PFSK-1 (cell line): ENCODE measurements at regions not wholly inside any gene's neighbourhood (a gene's known extent, or its start where the extent isn't known, plus 50 kb on each side); places are given as distances from the start of the nearest gene placed in this dataset.

Experiments
- FOXP2 ChIP-seq: optimal IDR thresholded peaks from 2 replicates; pipeline ENCODE3; 2011; ENCODE audit warnings: borderline replicate concordance, control low read depth, inconsistent platforms; ENCODE audit not compliant: insufficient read depth; ENCODE audit errors: extremely low read length, extremely low read depth
- POLR2AphosphoS5 ChIP-seq: IDR thresholded peaks from 2 replicates; pipeline ENCODE4 v1.6.1; 2012; ENCODE audit warnings: low read depth, mild to moderate bottlenecking, control low read depth, low read length, moderate library complexity
- REST ChIP-seq, 2 experiments: IDR thresholded peaks; 2 replicates each; pipeline versions ENCODE4 v1.6.1 to v1.8.0; 2011 to 2012; ENCODE audit warnings: low read depth in 2 of 2, low read length in 2 of 2, control low read depth in 1 of 2, inconsistent platforms in 1 of 2, mild to moderate bottlenecking in 1 of 2, moderate library complexity in 1 of 2; ENCODE audit not compliant: insufficient read depth in 1 of 2
- SIN3A ChIP-seq: IDR thresholded peaks from 2 replicates; pipeline ENCODE4 v1.6.1; 2012; ENCODE audit warnings: mild to moderate bottlenecking, low read length, moderate library complexity, borderline replicate concordance; ENCODE audit not compliant: insufficient read depth
- TAF1 ChIP-seq: IDR thresholded peaks from 2 replicates; pipeline ENCODE4 v1.6.1; 2012; ENCODE audit warnings: low read length, control low read depth, borderline replicate concordance; ENCODE audit not compliant: insufficient read depth

- TF ChIP-seq SIN3A: no peak
- TF ChIP-seq FOXP2: no peak
- no peak for TF ChIP-seq REST (IDR thresholded peaks at IDR 0.05; ENCODE audit: insufficient read depth in 1 of 2, low read depth in 2 of 2, low read length in 2 of 2)
- TF ChIP-seq POLR2AphosphoS5: no peak
- TF ChIP-seq TAF1: no peak
Observed at GRCh38 chr22:22380098-22381030, 128.2 kb downstream of the ZNF280B start.

- no peak for TF ChIP-seq FOXP2
- TF ChIP-seq POLR2AphosphoS5: no peak
- no peak for TF ChIP-seq TAF1
- no peak for TF ChIP-seq SIN3A
- no peak for TF ChIP-seq REST (IDR thresholded peaks at IDR 0.05; ENCODE audit: insufficient read depth in 1 of 2, low read depth in 2 of 2, low read length in 2 of 2)
Observed at GRCh38 chr22:22384267-22384666, 124.3 kb downstream of the ZNF280B start.

DNA sequence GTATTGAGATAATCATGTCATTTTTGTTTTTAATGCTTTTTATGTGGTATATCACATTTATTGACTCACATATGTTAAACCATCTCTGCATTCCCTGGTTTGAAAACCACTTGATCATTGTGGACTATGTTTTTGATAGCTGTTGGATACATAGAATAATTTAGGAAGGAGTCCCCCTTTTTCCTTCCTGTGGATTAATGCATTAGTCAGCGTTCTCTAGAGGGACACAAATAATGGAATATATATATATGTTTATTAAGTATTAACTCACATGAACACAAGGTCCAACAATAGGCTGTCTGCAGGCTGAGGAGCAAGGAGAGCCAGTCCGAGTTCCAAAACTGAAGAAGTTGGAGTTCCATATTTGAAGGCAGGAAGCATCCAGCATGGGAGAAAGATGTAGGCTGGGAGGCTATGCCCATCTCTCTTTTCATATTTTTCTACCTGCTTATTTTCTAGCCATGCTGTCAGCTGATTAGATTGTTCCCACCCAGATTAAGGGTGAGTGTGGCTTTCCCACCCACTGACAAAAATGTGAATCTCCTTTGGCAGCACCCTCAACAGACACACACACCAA lies 123.8 kb downstream of the ZNF280B start:
- TF ChIP-seq REST (IDR thresholded peaks at IDR 0.05; ENCODE audit: insufficient read depth in 1 of 2, low read depth in 2 of 2, low read length in 2 of 2) (no peak), POLR2AphosphoS5 (no peak), SIN3A (no peak), TAF1 (no peak), FOXP2 (no peak)

DNA sequence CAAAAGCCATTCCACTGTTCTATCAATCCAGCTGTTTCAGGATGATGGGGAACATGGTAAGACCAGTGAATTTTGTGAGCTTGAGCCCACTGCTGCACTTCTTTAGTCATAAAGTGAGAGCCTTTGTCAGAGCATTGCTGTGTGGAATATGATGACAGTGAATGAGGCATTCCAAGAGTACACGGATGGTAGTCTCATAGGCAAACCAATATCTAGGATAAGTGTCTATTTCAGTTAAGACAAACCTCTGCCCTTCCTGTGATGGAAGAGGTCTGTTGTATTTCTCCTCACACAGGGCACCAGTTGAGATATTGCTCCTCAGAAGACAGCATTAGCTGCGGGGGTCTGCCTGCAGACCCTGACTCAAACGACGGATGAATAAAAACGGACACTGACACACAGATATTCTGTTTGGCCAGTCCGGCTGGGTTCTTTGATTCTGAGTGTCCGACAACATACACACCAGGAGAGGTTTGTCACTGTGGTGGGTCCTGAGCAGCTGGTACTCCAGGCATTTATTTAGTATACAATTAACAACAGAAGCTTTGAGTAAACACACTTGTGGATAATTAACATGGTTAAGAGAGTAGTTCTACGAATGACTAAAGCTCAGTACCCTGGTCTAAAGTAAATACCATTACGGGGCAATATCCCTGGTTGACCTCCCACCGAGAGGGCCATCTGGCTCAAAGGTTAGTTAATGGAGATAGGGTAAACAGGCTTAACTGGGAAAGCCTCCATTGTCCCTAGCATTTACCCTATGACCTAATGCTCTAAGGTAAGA lies 121.7 kb downstream of the ZNF280B start:
- TF ChIP-seq SIN3A (no peak), POLR2AphosphoS5 (no peak), REST (IDR thresholded peaks at IDR 0.05; ENCODE audit: insufficient read depth in 1 of 2, low read depth in 2 of 2, low read length in 2 of 2) (no peak), TAF1 (no peak), FOXP2 (no peak)
